HEK293 (cell line): ENCODE measurements at regions not wholly inside any gene's neighbourhood (a gene's known extent, or its start where the extent isn't known, plus 50 kb on each side); places are given as distances from the start of the nearest gene placed in this dataset.

Experiments used
- CTCF ChIP-seq: fragments of 450-650 bp; formaldehyde crosslinking; IDR thresholded peaks from 2 replicates; pipeline ENCODE4 v1.5.1; 2016; ENCODE audit warnings: missing biosample characterization, missing genetic modification characterization
- TF ChIP-seq, protein P1 (sequence below): sonication (generic); formaldehyde crosslinking; IDR thresholded peaks from 2 replicates; pipeline ENCODE4 v1.8.1; 2022; ENCODE audit warnings: mild to moderate bottlenecking, moderate library complexity, missing genetic modification reagents

DNA sequence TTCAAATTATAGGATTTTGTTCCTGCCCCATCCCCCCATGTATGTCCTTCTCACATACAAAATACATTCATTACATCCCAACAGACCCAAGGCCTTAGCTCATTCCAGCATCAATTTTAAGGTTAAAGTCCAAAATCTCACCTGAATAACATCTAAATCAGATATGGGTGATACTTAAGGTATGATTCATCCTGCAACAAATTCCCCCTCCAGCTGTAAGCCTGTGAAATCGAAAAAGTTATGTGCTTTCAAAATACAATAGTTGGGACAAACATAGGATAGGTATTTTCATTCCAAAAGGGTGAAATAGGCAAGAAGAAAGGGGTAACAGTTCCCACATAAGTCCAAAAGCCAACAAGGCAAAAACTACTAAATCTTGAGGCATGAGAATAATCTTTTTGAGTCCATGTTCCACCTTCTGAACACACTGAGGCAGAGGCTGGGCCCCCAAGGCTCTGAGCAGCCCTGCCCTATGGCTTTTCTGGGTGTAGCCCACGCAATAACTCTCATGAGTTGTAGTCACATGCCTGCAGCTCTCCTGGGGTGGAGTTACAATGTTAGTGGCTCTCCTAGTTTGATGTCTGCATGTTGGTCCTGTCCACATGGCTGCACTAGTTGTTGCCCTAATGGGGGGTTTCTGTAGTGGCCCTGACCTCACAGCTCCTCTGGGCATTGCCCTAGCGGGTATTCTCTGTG, 243.9 kb upstream of the SMARCA2 start:
- TF ChIP-seq CTCF = no peak
- TF ChIP-seq, protein P1, sequence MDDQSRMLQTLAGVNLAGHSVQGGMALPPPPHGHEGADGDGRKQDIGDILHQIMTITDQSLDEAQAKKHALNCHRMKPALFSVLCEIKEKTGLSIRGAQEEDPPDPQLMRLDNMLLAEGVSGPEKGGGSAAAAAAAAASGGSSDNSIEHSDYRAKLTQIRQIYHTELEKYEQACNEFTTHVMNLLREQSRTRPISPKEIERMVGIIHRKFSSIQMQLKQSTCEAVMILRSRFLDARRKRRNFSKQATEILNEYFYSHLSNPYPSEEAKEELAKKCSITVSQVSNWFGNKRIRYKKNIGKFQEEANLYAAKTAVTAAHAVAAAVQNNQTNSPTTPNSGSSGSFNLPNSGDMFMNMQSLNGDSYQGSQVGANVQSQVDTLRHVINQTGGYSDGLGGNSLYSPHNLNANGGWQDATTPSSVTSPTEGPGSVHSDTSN (CRISPR knock-in tag) = no peak
